Hepatocyte (in vitro differentiated cells): ENCODE measurements at regions not wholly inside any gene's neighbourhood (a gene's known extent, or its start where the extent isn't known, plus 50 kb on each side); places are given as distances from the start of the nearest gene placed in this dataset.
A peak's percentile ranks its signal among the peaks of the same experiment; 100 is the strongest.

Experiments used
- DNase-seq: peaks from one replicate; pipeline ENCODE4 v3.0.0-alpha.2; 2016; ENCODE audit warnings: low spot score
- H2AFZ ChIP-seq: fragments of 200-600 bp; sonication (generic); 2 replicates; pipeline ENCODE4 v1.6.0; 2016; ENCODE audit warnings: antibody characterized with exemption, mild to moderate bottlenecking
- H3K27ac ChIP-seq: fragments of 200-600 bp; sonication (generic); 2 replicates; pipeline ENCODE4 v1.5.1; 2016; ENCODE audit warnings: mild to moderate bottlenecking
- H3K27me3 ChIP-seq: fragments of 200-600 bp; sonication (generic); 2 replicates; pipeline ENCODE4 v1.6.1; 2016
- H3K36me3 ChIP-seq: fragments of 200-600 bp; sonication (generic); replicated peaks from 2 replicates; pipeline ENCODE4 v1.5.1; 2016; ENCODE audit warnings: low read depth; ENCODE audit not compliant: insufficient read depth
- H3K4me1 ChIP-seq: fragments of 200-600 bp; sonication (generic); 2 replicates; pipeline ENCODE4 v1.5.1; 2016; ENCODE audit warnings: mild to moderate bottlenecking, moderate library complexity; ENCODE audit not compliant: insufficient read depth
- H3K4me2 ChIP-seq: fragments of 200-600 bp; sonication (generic); 2 replicates; pipeline ENCODE4 v1.6.0; 2016
- H3K4me3 ChIP-seq: fragments of 200-600 bp; sonication (generic); 2 replicates; pipeline ENCODE4 v1.5.1; 2016; ENCODE audit warnings: mild to moderate bottlenecking
- H3K79me2 ChIP-seq: fragments of 200-600 bp; sonication (generic); 2 replicates; pipeline ENCODE4 v1.6.0; 2017; ENCODE audit warnings: mild to moderate bottlenecking
- H3K9me2 ChIP-seq: fragments of 200-600 bp; sonication (generic); replicated peaks from 2 replicates; pipeline ENCODE4 v1.6.0; 2017; ENCODE audit warnings: mild to moderate bottlenecking; ENCODE audit not compliant: insufficient read depth
- H3K9me3 ChIP-seq: fragments of 200-600 bp; sonication (generic); 2 replicates; pipeline ENCODE4 v1.5.1; 2016; ENCODE audit warnings: low read depth, mild to moderate bottlenecking
- H4K20me1 ChIP-seq: fragments of 200-600 bp; sonication (generic); 2 replicates; pipeline ENCODE4 v1.6.0; 2016; ENCODE audit warnings: mild to moderate bottlenecking; ENCODE audit not compliant: insufficient read depth, poor library complexity, severe bottlenecking
- EZH2 ChIP-seq: fragments of 200-600 bp; sonication (generic); IDR thresholded peaks from 2 replicates; pipeline ENCODE4 v1.6.1; 2016; ENCODE audit warnings: antibody characterized with exemption, mild to moderate bottlenecking, borderline replicate concordance
- EZH2phosphoT487 ChIP-seq: fragments of 200-600 bp; sonication (generic); IDR thresholded peaks from one replicate; pipeline ENCODE4 v1.6.1; 2018; ENCODE audit warnings: antibody characterized with exemption, mild to moderate bottlenecking, low read depth, moderate library complexity; ENCODE audit not compliant: unreplicated experiment, severe bottlenecking
- WGBS: methylation state at CpG from one replicate; pipeline ENCODE4 v1.1.6; 2016; ENCODE audit warnings: low lambda C conversion rate; ENCODE audit errors: missing lambda C conversion rate; 5-methylcytosine and 5-hydroxymethylcytosine counted together
- TF ChIP-seq, protein P1 (sequence below): fragments of 200-600 bp; sonication (generic); IDR thresholded peaks from 2 replicates; pipeline ENCODE4 v1.5.1; 2016; ENCODE audit warnings: antibody characterized with exemption, mild to moderate bottlenecking; ENCODE audit not compliant: poor library complexity

DNA sequence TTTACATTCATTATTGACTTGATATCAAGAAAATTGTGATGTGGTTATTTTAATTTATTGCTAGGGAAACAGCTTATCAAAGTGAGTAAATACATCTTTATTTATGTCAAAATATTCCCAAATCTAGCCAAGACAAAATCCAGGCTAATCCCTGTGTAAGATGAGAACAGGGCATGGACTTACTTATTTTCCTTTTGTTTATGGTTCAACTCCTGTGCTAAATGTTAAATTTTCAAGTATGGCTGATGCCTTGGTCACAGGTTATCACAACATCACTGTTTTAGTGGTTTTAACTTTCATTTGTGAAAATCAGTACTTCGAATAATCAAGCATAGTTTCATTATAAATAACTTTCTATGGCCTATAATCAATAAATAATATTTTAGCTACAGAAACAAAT is 657.0 kb upstream of the SYT4 start:
- Histone ChIP-seq H3K79me2 (no peaks in the 10 kb centered on the region), H3K9me2 (no peaks in the 10 kb centered on the region), H3K27ac (peak overlapping the region; percentile 68), H3K27me3 (no peaks in the 10 kb centered on the region), H3K9me3 (no peaks in the 10 kb centered on the region), H2AFZ (no peak overlapping the region), H3K36me3 (no peaks in the 10 kb centered on the region), H4K20me1 (no peaks in the 10 kb centered on the region), H3K4me3 (no peak overlapping the region), H3K4me2 (peak overlapping the region; percentile 30), H3K4me1 (peaks cover 26% of the 10 kb centered on the region)
- TF ChIP-seq EZH2 (no peak), EZH2phosphoT487 (no peak)
- TF ChIP-seq, protein P1, sequence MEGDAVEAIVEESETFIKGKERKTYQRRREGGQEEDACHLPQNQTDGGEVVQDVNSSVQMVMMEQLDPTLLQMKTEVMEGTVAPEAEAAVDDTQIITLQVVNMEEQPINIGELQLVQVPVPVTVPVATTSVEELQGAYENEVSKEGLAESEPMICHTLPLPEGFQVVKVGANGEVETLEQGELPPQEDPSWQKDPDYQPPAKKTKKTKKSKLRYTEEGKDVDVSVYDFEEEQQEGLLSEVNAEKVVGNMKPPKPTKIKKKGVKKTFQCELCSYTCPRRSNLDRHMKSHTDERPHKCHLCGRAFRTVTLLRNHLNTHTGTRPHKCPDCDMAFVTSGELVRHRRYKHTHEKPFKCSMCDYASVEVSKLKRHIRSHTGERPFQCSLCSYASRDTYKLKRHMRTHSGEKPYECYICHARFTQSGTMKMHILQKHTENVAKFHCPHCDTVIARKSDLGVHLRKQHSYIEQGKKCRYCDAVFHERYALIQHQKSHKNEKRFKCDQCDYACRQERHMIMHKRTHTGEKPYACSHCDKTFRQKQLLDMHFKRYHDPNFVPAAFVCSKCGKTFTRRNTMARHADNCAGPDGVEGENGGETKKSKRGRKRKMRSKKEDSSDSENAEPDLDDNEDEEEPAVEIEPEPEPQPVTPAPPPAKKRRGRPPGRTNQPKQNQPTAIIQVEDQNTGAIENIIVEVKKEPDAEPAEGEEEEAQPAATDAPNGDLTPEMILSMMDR = no peak
- WGBS = 48% methylated on average over 1 of the region's 1 CpG
- no peak for DNase-seq

DNA sequence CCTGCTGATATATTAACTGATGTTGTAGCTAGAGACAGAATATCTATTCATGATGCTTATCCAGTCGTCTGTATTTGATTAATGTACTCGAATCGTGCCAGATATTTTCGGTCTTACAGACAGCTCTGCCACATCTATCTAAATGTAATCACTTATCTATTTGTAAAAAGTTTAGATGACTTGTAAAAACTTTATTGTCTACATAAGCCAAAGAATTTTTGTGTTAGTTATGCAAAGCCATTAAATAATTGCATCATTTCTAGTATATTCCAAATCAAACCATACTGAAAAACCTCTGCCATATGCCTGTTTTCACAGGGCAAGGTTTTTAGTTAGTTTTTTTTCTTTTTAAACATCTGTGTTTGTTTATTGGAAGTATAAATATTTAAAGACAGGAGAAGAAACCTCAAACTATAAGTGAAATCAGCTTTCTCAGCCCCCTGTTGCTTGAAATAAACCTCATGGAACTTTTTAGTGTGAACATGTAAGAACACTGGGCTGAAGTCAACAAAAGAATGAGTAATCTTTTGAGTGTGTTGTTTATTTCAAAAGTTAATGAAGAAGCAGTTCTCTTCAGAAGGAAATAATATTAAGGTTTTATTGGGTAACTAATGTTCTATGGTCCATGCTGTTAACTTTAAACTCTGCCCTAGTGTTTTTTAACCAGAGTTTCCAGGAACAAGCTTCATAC is 657.6 kb upstream of the SYT4 start:
- no peaks in the 10 kb centered on the region for H3K9me2 ChIP-seq
- no peaks in the 10 kb centered on the region for H3K27me3 ChIP-seq
- peak; percentile 56 for DNase-seq
- no peaks in the 10 kb centered on the region for H3K9me3 ChIP-seq
- 57% methylated on average over 4 of the region's 4 CpGs for whole genome bisulfite sequencing
- H3K4me1 ChIP-seq = peaks cover 26% of the 10 kb centered on the region
- no peaks in the 10 kb centered on the region for H3K79me2 ChIP-seq
- peak overlapping the region; percentile 30 for H3K4me2 ChIP-seq
- H3K27ac ChIP-seq = peak overlapping the region; percentile 68
- no peaks in the 10 kb centered on the region for H3K36me3 ChIP-seq
- H3K4me3 ChIP-seq = no peak overlapping the region
- no peaks in the 10 kb centered on the region for H4K20me1 ChIP-seq
- TF ChIP-seq EZH2 = no peak
- TF ChIP-seq, protein P1 = no peak
- TF ChIP-seq EZH2phosphoT487 = no peak
- H2AFZ ChIP-seq = no peak overlapping the region

DNA sequence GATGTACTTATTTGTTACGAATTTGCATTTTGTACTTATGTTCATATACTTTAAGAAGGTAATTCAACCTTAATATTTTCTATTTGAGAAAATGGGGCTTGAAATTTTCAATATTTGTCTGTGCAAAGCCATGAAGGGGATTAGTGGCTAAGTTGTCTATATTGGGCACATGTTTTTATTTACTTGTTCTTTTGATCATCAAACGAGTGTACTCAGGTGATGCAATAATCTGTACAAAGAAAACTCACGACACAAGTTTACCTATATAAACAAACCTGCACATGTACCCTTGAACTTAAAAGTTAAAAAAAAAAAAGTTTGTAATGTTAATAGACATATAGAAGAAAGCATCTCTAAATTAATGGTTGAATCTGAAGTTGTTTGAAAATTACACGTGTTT is 658.9 kb upstream of the SYT4 start:
- no peak for DNase-seq
- Histone ChIP-seq H3K36me3 (no peaks in the 10 kb centered on the region), H3K9me2 (no peaks in the 10 kb centered on the region), H3K27me3 (no peaks in the 10 kb centered on the region), H3K4me1 (peaks cover 26% of the 10 kb centered on the region), H3K79me2 (no peaks in the 10 kb centered on the region), H2AFZ (no peak overlapping the region), H3K4me3 (no peak overlapping the region), H3K4me2 (no peak overlapping the region), H4K20me1 (no peaks in the 10 kb centered on the region), H3K9me3 (no peaks in the 10 kb centered on the region), H3K27ac (peak overlapping the region; percentile 35)
- 57% methylated on average over 4 of the region's 4 CpGs for WGBS
- TF ChIP-seq EZH2phosphoT487 (no peak), EZH2 (no peak)
- TF ChIP-seq, protein P1 = no peak

DNA sequence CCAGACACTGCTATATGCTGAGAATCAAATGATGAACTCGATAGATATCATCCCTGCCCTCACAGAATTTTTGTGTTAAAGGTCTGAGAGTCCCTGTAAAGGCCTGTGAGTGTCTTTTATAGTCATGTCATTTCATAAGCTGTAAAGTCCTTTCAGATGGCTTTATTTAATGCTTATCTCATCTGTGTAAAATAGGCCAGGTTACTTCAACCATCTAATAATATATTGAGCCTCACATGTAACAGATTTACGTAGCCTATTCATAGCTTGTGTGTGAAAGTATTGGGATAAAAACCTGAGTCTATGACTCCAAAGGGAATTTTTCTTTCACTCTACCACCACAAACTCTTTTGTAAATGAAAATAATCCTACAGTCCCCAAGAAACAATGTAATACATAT is 672.0 kb upstream of the SYT4 start:
- Histone ChIP-seq H3K27me3 (no peaks in the 10 kb centered on the region), H3K4me3 (no peak overlapping the region), H3K4me2 (no peak overlapping the region), H3K4me1 (no peaks in the 10 kb centered on the region), H3K27ac (no peak overlapping the region), H3K9me3 (no peaks in the 10 kb centered on the region), H2AFZ (no peak overlapping the region), H3K9me2 (no peaks in the 10 kb centered on the region), H3K36me3 (no peaks in the 10 kb centered on the region), H3K79me2 (no peaks in the 10 kb centered on the region), H4K20me1 (no peaks in the 10 kb centered on the region)
- TF ChIP-seq EZH2 = no peak
- DNase-seq = no peak
- whole genome bisulfite sequencing = 68% methylated on average over 2 of the region's 2 CpGs
